GM21367 (cell line): ENCODE measurements at regions not wholly inside any gene's neighbourhood (a gene's known extent, or its start where the extent isn't known, plus 50 kb on each side); places are given as distances from the start of the nearest gene placed in this dataset.

Source experiments
- ATAC-seq: cut with Tn5 transposase; IDR thresholded peaks from one replicate; pipeline ENCODE4 v1.9.1; 2021; ENCODE audit not compliant: unreplicated experiment

DNA sequence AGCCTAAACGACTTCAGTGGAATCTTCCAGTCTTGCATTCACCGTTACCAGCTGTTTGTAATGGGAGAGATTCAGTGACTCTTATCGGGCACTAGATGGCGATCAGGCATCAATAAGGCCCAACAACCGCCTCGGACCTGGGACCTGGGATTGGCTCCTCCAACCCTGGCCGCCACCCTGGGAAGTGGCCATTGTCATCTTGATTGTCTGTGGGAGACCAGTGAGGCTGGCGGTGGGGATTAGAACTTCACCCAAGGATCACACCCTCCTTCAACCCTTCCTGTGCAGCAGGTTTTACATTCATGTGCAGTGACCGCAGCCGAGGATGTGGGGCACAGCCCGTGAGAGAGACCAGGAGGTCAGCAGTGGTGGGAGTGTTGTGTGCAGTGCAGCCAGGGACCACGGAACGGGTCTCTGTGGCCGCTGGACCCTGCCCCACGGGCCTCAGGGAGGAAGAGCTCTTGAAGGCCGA, 85.3 kb downstream of the SPP2 start:
- peak; percentile 64 for ATAC-seq

DNA sequence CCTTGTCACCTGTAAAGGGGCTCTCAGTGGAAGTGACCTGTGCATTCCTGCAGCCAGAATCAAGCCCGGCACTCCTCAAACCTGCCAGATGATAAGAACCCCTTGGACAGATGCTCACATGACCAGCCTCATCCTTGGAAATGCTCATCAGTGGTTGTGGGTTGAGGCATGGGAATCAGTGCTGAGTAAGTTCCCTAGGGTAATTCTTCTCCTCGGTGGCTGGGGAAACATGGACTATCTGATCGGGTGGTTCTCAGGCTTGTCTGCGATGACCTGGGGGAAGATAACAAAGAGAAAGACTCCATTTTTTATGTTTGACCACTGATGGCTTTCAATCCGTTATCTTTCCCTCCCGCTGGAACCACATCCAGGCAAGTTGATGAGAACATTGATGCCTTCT, 84.0 kb downstream of the SPP2 start:
- ATAC-seq: no peak

DNA sequence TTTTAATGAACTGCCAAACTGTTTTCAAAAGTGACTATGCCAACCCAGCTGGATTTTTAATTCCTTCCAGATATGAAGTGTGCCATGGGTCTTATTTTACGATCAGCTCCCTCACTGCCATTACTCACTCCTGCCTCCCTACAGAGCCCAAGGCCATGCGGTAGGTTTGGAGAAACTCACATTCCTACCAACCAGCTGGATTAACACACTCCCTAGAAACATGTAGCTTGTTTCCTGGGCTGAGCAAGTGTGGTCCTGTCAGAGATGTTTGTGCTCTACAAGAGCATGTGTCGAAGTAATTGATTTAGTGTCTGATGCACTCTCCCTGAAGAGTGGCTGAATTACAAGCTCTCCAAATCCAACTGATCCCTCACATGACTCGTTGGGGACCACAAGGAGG, 82.5 kb downstream of the SPP2 start:
- no peak for ATAC-seq

DNA sequence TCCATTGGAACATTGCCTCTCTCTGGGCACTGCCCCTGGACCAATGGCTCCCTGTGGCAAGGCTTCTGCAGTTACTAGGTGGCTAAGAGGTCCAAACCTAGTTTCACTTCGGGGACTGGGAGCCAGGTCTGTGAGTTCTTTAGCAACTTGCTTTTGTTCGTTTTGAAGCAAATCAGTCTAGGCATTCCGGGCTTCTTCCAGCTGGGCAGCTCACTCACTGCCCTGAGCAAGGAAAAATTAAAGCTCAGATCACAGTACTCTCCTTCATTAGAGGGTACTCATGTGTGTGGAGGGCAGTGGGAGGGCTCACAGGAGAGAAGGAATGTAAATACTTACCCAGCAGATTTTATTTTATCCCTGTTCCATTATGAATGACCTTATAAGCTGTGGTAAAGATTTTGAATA, 80.3 kb downstream of the SPP2 start:
- ATAC-seq: no peak

DNA sequence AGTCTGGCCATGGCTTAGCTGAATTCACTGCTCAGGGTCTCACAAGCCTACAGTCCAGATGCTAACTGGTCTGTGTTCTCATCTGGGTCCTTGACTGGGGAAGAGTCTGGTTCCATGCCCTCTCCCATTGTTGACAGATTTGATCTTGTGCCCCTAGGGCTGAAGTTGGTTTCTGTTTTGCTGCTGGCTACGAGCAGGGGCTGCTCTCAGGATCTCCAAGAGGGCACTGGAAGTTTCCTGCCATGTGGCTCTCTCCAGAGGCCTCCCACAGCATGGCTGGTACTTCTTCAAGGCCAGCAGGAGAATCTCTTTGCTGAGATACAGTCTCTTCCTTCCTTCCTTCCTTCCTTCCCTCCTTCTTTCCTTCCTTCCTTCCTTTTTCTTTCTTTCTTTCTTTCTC, 78.1 kb downstream of the SPP2 start:
- ATAC-seq: no peak
